HEK293 (cell line): ENCODE measurements at regions not wholly inside any gene's neighbourhood (a gene's known extent, or its start where the extent isn't known, plus 50 kb on each side); places are given as distances from the start of the nearest gene placed in this dataset.
"Not testable (repeated sequence)": the region's sequence is repeated elsewhere in the genome, so short reads cannot be mapped to it uniquely, and the experiment has no call there.

Source experiments
- CTCF ChIA-PET: fragments of 350-600 bp; formaldehyde crosslinking; extraction: SDS; loops from one replicate; lab custom pipeline; 2021; ENCODE audit warnings: antibody characterized with exemption; lab: Yijun Ruan, JAX
- POLR2A ChIA-PET: fragments of 300-600 bp; formaldehyde crosslinking; extraction: SDS; loops from one replicate; lab custom pipeline; 2020; ENCODE audit warnings: antibody characterized with exemption, inconsistent platforms; lab: Yijun Ruan, JAX
- H3K27ac ChIP-seq: fragments of 200-500 bp; sonication (Bioruptor generic); 2 replicates; pipeline ENCODE4 v1.5.1; 2014; ENCODE audit warnings: low read depth, low read length, control low read depth, inconsistent platforms; ENCODE audit errors: extremely low read depth
- H3K36me3 ChIP-seq, 2 experiments: fragments of 200-500 bp in 1 of 2; sonication (Bioruptor generic) in 1 of 2; 1 replicate in 1 of 2; 2 replicates in 1 of 2; pipeline ENCODE4 v1.5.1; 2014 to 2017; ENCODE audit warnings: inconsistent platforms in 2 of 2, low read length in 2 of 2; ENCODE audit not compliant: control insufficient read depth in 2 of 2, insufficient read depth in 1 of 2
- H3K4me1 ChIP-seq: fragments of 200-500 bp; sonication (Bioruptor generic); 2 replicates; pipeline ENCODE4 v1.5.1; 2014; ENCODE audit warnings: mild to moderate bottlenecking, low read length, inconsistent platforms; ENCODE audit not compliant: control insufficient read depth, insufficient read depth
- H3K4me3 ChIP-seq: 2 replicates; pipeline ENCODE4 v1.5.1; 2011; ENCODE audit warnings: low read depth, mild to moderate bottlenecking, control low read depth, low read length, moderate library complexity
- H3K9me3 ChIP-seq: fragments of 200-500 bp; sonication (Bioruptor generic); 2 replicates; pipeline ENCODE4 v1.5.1; 2014; ENCODE audit warnings: low read depth, low read length, inconsistent platforms; ENCODE audit not compliant: control insufficient read depth, insufficient read depth
- GLI4 ChIP-seq: fragments of 450-650 bp; formaldehyde crosslinking; IDR thresholded peaks from 2 replicates; pipeline ENCODE4 v1.5.1; 2016; ENCODE audit warnings: missing biosample characterization, missing genetic modification characterization
- HOXA7 ChIP-seq: sonication (generic); formaldehyde crosslinking; IDR thresholded peaks from 2 replicates; pipeline ENCODE4 v1.8.1; 2022; ENCODE audit warnings: missing genetic modification reagents, borderline replicate concordance
- KLF1 ChIP-seq: fragments of 450-650 bp; formaldehyde crosslinking; IDR thresholded peaks from 2 replicates; pipeline ENCODE4 v1.5.1; 2016; ENCODE audit warnings: missing biosample characterization, missing genetic modification characterization
- SETDB1 ChIP-seq: IDR thresholded peaks from one replicate; pipeline ENCODE4 v1.6.1; 2017; ENCODE audit warnings: mild to moderate bottlenecking, low read length, moderate library complexity, mixed read lengths; ENCODE audit not compliant: insufficient read length
- WT1 ChIP-seq: fragments of 450-650 bp; formaldehyde crosslinking; IDR thresholded peaks from 2 replicates; pipeline ENCODE4 v1.5.1; 2016; ENCODE audit warnings: missing biosample characterization, missing genetic modification characterization
- YY1 ChIP-seq: fragments of 450-650 bp; formaldehyde crosslinking; IDR thresholded peaks from 2 replicates; pipeline ENCODE4 v1.5.1; 2018; ENCODE audit warnings: missing biosample characterization, missing genetic modification characterization
- ZBTB20 ChIP-seq: fragments of 450-650 bp; formaldehyde crosslinking; IDR thresholded peaks from 2 replicates; pipeline ENCODE4 v1.5.1; 2016; ENCODE audit warnings: missing biosample characterization, missing genetic modification characterization
- ZNF155 ChIP-seq: fragments of 450-650 bp; formaldehyde crosslinking; IDR thresholded peaks from 2 replicates; pipeline ENCODE4 v1.5.1; 2016; ENCODE audit warnings: missing biosample characterization, missing genetic modification characterization
- ZNF202 ChIP-seq: fragments of 450-650 bp; formaldehyde crosslinking; IDR thresholded peaks from 2 replicates; pipeline ENCODE4 v1.5.1; 2016; ENCODE audit warnings: missing biosample characterization, missing genetic modification characterization, borderline replicate concordance
- ZNF223 ChIP-seq: fragments of 450-650 bp; formaldehyde crosslinking; IDR thresholded peaks from 2 replicates; pipeline ENCODE4 v1.5.1; 2016; ENCODE audit warnings: missing biosample characterization, missing genetic modification characterization
- ZNF292 ChIP-seq: fragments of 450-650 bp; formaldehyde crosslinking; IDR thresholded peaks from 2 replicates; pipeline ENCODE4 v1.5.1; 2016; ENCODE audit warnings: low read depth, missing biosample characterization, missing genetic modification characterization, borderline replicate concordance
- ZNF354C ChIP-seq: fragments of 450-650 bp; formaldehyde crosslinking; IDR thresholded peaks from 2 replicates; pipeline ENCODE4 v1.5.1; 2016; ENCODE audit warnings: missing biosample characterization, missing genetic modification characterization, low read depth, borderline replicate concordance
- ZNF404 ChIP-seq: fragments of 450-650 bp; formaldehyde crosslinking; IDR thresholded peaks from 2 replicates; pipeline ENCODE4 v1.5.1; 2017; ENCODE audit warnings: missing biosample characterization, missing genetic modification characterization
- ZNF433 ChIP-seq: fragments of 450-650 bp; formaldehyde crosslinking; IDR thresholded peaks from 2 replicates; pipeline ENCODE4 v1.5.1; 2016; ENCODE audit warnings: missing biosample characterization, missing genetic modification characterization, low read depth
- ZNF529 ChIP-seq: fragments of 450-650 bp; formaldehyde crosslinking; IDR thresholded peaks from 2 replicates; pipeline ENCODE4 v1.5.1; 2017; ENCODE audit warnings: missing genetic modification characterization, missing biosample characterization; ENCODE audit not compliant: insufficient replicate concordance
- ZNF560 ChIP-seq: fragments of 450-650 bp; formaldehyde crosslinking; IDR thresholded peaks from 2 replicates; pipeline ENCODE4 v1.5.1; 2017; ENCODE audit warnings: missing biosample characterization, missing genetic modification characterization, borderline replicate concordance
- ZNF692 ChIP-seq: fragments of 450-650 bp; formaldehyde crosslinking; IDR thresholded peaks from 2 replicates; pipeline ENCODE4 v1.5.1; 2016; ENCODE audit warnings: missing biosample characterization, missing genetic modification characterization
- TF ChIP-seq, protein P1 (sequence below): fragments of 450-650 bp; formaldehyde crosslinking; IDR thresholded peaks from 2 replicates; pipeline ENCODE4 v1.5.1; 2016; ENCODE audit warnings: missing biosample characterization, missing genetic modification characterization, low read depth
- TF ChIP-seq, protein P2 (sequence below): fragments of 450-650 bp; formaldehyde crosslinking; IDR thresholded peaks from 2 replicates; pipeline ENCODE4 v1.5.1; 2017; ENCODE audit warnings: missing biosample characterization, missing genetic modification characterization

GRCh38 chr7:76117306-76117991 is 69.5 kb downstream of the MDH2 start:
- POLR2A ChIA-PET, H3K36me3 ChIP-seq, CTCF ChIA-PET, H3K9me3 ChIP-seq, H3K4me3 ChIP-seq, H3K27ac ChIP-seq, H3K4me1 ChIP-seq: not testable (repeated sequence)

GRCh38 chr7:76118253-76119036 is 70.5 kb downstream of the MDH2 start:
- H3K4me3 ChIP-seq, H3K9me3 ChIP-seq, H3K36me3 ChIP-seq, POLR2A ChIA-PET, H3K27ac ChIP-seq, H3K4me1 ChIP-seq: not testable (repeated sequence)
- CTCF ChIA-PET: interaction anchor here (0.6 kb wide), 2 partner anchors 29 to 248 kb away, joined by 3 read pairs; no protein-coding TSS in a partner anchor

- H3K4me1 ChIP-seq: no peaks in the 10 kb centered on the region
- POLR2A ChIA-PET: no interaction called here
- TF ChIP-seq ZNF560 (tag by site-specific recombination) (no peak), GLI4 (tag by site-specific recombination) (no peak), SETDB1 (no peak)
- TF ChIP-seq, all 188 proteins: peak for 0
- no peaks in the 10 kb centered on the region for H3K9me3 ChIP-seq
- H3K36me3 ChIP-seq: no peaks in the 10 kb centered on the region
- CTCF ChIA-PET: interaction anchor here (0.6 kb wide), 1 partner anchor 91 kb away, joined by 3 read pairs; no protein-coding TSS in a partner anchor
- H3K4me3 ChIP-seq: no peak overlapping the region
- no peak overlapping the region for H3K27ac ChIP-seq
These were observed 73.1 kb downstream of the MDH2 start for GRCh38 chr7:76121044-76121443.

- POLR2A ChIA-PET: interaction anchor here (0.7 kb wide), 1 partner anchor 53 kb away, joined by 3 read pairs; no protein-coding TSS in a partner anchor
- CTCF ChIA-PET: interaction anchor here (0.7 kb wide), 1 partner anchor 54 kb away, joined by 8 read pairs; no protein-coding TSS in a partner anchor
These were observed 74.8 kb downstream of the MDH2 start for GRCh38 chr7:76122516-76123239.

More at GRCh38 chr7:76122516-76123239, 74.8 kb downstream of the MDH2 start:
- TF ChIP-seq ZNF223 (tag by site-specific recombination) (no peak), KLF1 (tag by site-specific recombination) (no peak), ZNF202 (tag by site-specific recombination) (no peak), WT1 (tag by site-specific recombination) (no peak), ZNF692 (tag by site-specific recombination) (no peak), YY1 (tag by site-specific recombination) (no peak), ZNF155 (tag by site-specific recombination) (no peak), ZBTB20 (tag by site-specific recombination) (no peak), ZNF433 (tag by site-specific recombination) (no peak), ZNF404 (tag by site-specific recombination) (no peak), HOXA7 (CRISPR knock-in tag) (no peak), ZNF529 (tag by site-specific recombination) (no peak), ZNF354C (tag by site-specific recombination) (no peak), ZNF292 (tag by site-specific recombination) (no peak)
- TF ChIP-seq, protein P1, sequence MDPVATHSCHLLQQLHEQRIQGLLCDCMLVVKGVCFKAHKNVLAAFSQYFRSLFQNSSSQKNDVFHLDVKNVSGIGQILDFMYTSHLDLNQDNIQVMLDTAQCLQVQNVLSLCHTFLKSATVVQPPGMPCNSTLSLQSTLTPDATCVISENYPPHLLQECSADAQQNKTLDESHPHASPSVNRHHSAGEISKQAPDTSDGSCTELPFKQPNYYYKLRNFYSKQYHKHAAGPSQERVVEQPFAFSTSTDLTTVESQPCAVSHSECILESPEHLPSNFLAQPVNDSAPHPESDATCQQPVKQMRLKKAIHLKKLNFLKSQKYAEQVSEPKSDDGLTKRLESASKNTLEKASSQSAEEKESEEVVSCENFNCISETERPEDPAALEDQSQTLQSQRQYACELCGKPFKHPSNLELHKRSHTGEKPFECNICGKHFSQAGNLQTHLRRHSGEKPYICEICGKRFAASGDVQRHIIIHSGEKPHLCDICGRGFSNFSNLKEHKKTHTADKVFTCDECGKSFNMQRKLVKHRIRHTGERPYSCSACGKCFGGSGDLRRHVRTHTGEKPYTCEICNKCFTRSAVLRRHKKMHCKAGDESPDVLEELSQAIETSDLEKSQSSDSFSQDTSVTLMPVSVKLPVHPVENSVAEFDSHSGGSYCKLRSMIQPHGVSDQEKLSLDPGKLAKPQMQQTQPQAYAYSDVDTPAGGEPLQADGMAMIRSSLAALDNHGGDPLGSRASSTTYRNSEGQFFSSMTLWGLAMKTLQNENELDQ (tag by site-specific recombination): no peak
- TF ChIP-seq, protein P2, sequence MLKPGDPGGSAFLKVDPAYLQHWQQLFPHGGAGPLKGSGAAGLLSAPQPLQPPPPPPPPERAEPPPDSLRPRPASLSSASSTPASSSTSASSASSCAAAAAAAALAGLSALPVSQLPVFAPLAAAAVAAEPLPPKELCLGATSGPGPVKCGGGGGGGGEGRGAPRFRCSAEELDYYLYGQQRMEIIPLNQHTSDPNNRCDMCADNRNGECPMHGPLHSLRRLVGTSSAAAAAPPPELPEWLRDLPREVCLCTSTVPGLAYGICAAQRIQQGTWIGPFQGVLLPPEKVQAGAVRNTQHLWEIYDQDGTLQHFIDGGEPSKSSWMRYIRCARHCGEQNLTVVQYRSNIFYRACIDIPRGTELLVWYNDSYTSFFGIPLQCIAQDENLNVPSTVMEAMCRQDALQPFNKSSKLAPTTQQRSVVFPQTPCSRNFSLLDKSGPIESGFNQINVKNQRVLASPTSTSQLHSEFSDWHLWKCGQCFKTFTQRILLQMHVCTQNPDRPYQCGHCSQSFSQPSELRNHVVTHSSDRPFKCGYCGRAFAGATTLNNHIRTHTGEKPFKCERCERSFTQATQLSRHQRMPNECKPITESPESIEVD (tag by site-specific recombination): no peak
- Histone ChIP-seq H3K27ac (no peak overlapping the region), H3K4me3 (no peak overlapping the region), H3K9me3 (no peaks in the 10 kb centered on the region), H3K36me3 (no peaks in the 10 kb centered on the region), H3K4me1 (no peaks in the 10 kb centered on the region)
